Hypothalamus (tissue), 51 donors: ENCODE measurements at regions not wholly inside any gene's neighbourhood (a gene's known extent, or its start where the extent isn't known, plus 50 kb on each side); places are given as distances from the start of the nearest gene placed in this dataset.
A peak's percentile ranks its signal among the peaks of the same experiment; 100 is the strongest.
"Not testable (repeated sequence)": the region's sequence is repeated elsewhere in the genome, so short reads cannot be mapped to it uniquely, and the experiment has no call there.

Experiments
- DNase-seq, 51 donors: peaks; one replicate each; lab custom pipeline; 2025; lab: John Stamatoyannopoulos, UW

- no peak for DNase-seq
Observed at GRCh38 chr13:71382285-71382684, 484.7 kb downstream of the DACH1 start.

GRCh38 chr13:71380191-71380590 lies 486.8 kb downstream of the DACH1 start:
- DNase-seq: no peak

- peak in 1 of 51 donors; percentile 1 for DNase-seq
Observed at GRCh38 chr13:71378961-71379905, 487.8 kb downstream of the DACH1 start.

GRCh38 chr13:71374471-71375049 lies 492.4 kb downstream of the DACH1 start:
- no peak for DNase-seq

- no peak for DNase-seq
Observed at GRCh38 chr13:71368336-71368735, 498.7 kb downstream of the DACH1 start.

GRCh38 chr13:71360041-71360440 lies 507.0 kb downstream of the DACH1 start:
- no peak for DNase-seq

- no peak for DNase-seq
Observed at GRCh38 chr13:71359641-71360040, 507.4 kb downstream of the DACH1 start.

GRCh38 chr13:71358218-71358617 lies 508.8 kb downstream of the DACH1 start:
- no peak for DNase-seq

GRCh38 chr13:71355010-71355409 lies 512.0 kb downstream of the DACH1 start:
- DNase-seq: no peak

GRCh38 chr13:71350886-71351285 lies 516.1 kb downstream of the DACH1 start:
- no peak for DNase-seq

- DNase-seq: not testable (repeated sequence)
Observed at GRCh38 chr13:71345856-71346255, 521.1 kb downstream of the DACH1 start.

GRCh38 chr13:71339736-71340135 lies 527.3 kb downstream of the DACH1 start:
- DNase-seq: no peak

- no peak for DNase-seq
Observed at GRCh38 chr13:71339005-71339404, 528.0 kb downstream of the DACH1 start.

GRCh38 chr13:71338070-71338469 lies 528.9 kb downstream of the DACH1 start:
- DNase-seq: no peak

- DNase-seq: no peak
Observed at GRCh38 chr13:71327266-71327665, 539.7 kb downstream of the DACH1 start.

GRCh38 chr13:71325556-71325955 lies 541.4 kb downstream of the DACH1 start:
- no peak for DNase-seq

- no peak for DNase-seq
Observed at GRCh38 chr13:71323266-71323665, 543.7 kb downstream of the DACH1 start.

- DNase-seq: no peak
Observed at GRCh38 chr13:71320452-71320851, 546.6 kb downstream of the DACH1 start.

- DNase-seq: no peak
Observed at GRCh38 chr13:71316792-71317363, 550.1 kb downstream of the DACH1 start.

- DNase-seq: no peak
Observed at GRCh38 chr13:71312923-71313322, 554.1 kb downstream of the DACH1 start.

GRCh38 chr13:71309905-71310304 lies 557.1 kb downstream of the DACH1 start:
- no peak for DNase-seq

GRCh38 chr13:71306821-71307220 lies 560.2 kb downstream of the DACH1 start:
- no peak for DNase-seq
